ENCODE measurements at regions not wholly inside any gene's neighbourhood (a gene's known extent, or its start where the extent isn't known, plus 50 kb on each side); places are given as distances from the start of the nearest gene placed in this dataset.

- no peak for DNase-seq (ENCODE audit: low spot score)
These were observed 553.9 kb upstream of the MKI67 start for GRCh38 chr10:128680116-128680515.

- DNase-seq (ENCODE audit: low spot score) = no peak
These were observed 558.0 kb upstream of the MKI67 start for GRCh38 chr10:128684215-128684614.

- DNase-seq (ENCODE audit: low spot score) = no peak
These were observed 560.5 kb upstream of the MKI67 start for GRCh38 chr10:128686630-128687278.

GRCh38 chr10:128687408-128687807, 561.2 kb upstream of the MKI67 start:
- DNase-seq (ENCODE audit: low spot score) = no peak

- no peak for DNase-seq (ENCODE audit: low spot score)
These were observed 561.8 kb upstream of the MKI67 start for GRCh38 chr10:128687927-128688549.

- no peak for DNase-seq (ENCODE audit: low spot score)
These were observed 563.4 kb upstream of the MKI67 start for GRCh38 chr10:128689667-128690066.

GRCh38 chr10:128693493-128694131, 567.4 kb upstream of the MKI67 start:
- DNase-seq (ENCODE audit: low spot score) = no peak

- no peak for DNase-seq (ENCODE audit: low spot score)
These were observed 568.1 kb upstream of the MKI67 start for GRCh38 chr10:128694168-128694850.

- no peak for DNase-seq (ENCODE audit: low spot score)
These were observed 568.9 kb upstream of the MKI67 start for GRCh38 chr10:128694851-128695725.

- no peak for DNase-seq (ENCODE audit: low spot score)
These were observed 569.7 kb upstream of the MKI67 start for GRCh38 chr10:128695931-128696330.

- no peak for DNase-seq (ENCODE audit: low spot score)
These were observed 571.2 kb upstream of the MKI67 start for GRCh38 chr10:128697437-128697836.

GRCh38 chr10:128701381-128701780, 575.2 kb upstream of the MKI67 start:
- DNase-seq (ENCODE audit: low spot score) = no peak

- no peak for DNase-seq (ENCODE audit: low spot score)
These were observed 575.6 kb upstream of the MKI67 start for GRCh38 chr10:128701837-128702236.

- no peak for DNase-seq (ENCODE audit: low spot score)
These were observed 578.5 kb upstream of the MKI67 start for GRCh38 chr10:128704716-128705115.

- no peak for DNase-seq (ENCODE audit: low spot score)
These were observed 582.0 kb upstream of the MKI67 start for GRCh38 chr10:128708182-128708581.

GRCh38 chr10:128709686-128710085, 583.5 kb upstream of the MKI67 start:
- no peak for DNase-seq (ENCODE audit: low spot score)

GRCh38 chr10:128710098-128710797, 584.0 kb upstream of the MKI67 start:
- no peak for DNase-seq (ENCODE audit: low spot score)

GRCh38 chr10:128710798-128711183, 584.6 kb upstream of the MKI67 start:
- DNase-seq (ENCODE audit: low spot score) = no peak

GRCh38 chr10:128711806-128712205, 585.6 kb upstream of the MKI67 start:
- DNase-seq (ENCODE audit: low spot score) = no peak

- DNase-seq (ENCODE audit: low spot score) = no peak
These were observed 586.6 kb upstream of the MKI67 start for GRCh38 chr10:128712661-128713400.

GRCh38 chr10:128713471-128713870, 587.2 kb upstream of the MKI67 start:
- DNase-seq (ENCODE audit: low spot score) = no peak

All from AG20443 (cell line).